ENCODE measurements at regions not wholly inside any gene's neighbourhood (a gene's known extent, or its start where the extent isn't known, plus 50 kb on each side); places are given as distances from the start of the nearest gene placed in this dataset.
"Not testable (repeated sequence)": the region's sequence is repeated elsewhere in the genome, so short reads cannot be mapped to it uniquely, and the experiment has no call there.

GRCh38 chr16:47851146-47851545 lies 304.6 kb downstream of the ABCC12 start:
- no peak for DNase-seq

- no peak for DNase-seq
These were observed 306.1 kb downstream of the ABCC12 start for GRCh38 chr16:47849736-47850135.

GRCh38 chr16:47848421-47849109 lies 307.2 kb downstream of the ABCC12 start:
- DNase-seq, result no peak

- DNase-seq, result no peak
These were observed 308.4 kb downstream of the ABCC12 start for GRCh38 chr16:47847220-47847970.

- no peak for DNase-seq
These were observed 321.2 kb downstream of the ABCC12 start for GRCh38 chr16:47834485-47835024.

GRCh38 chr16:47833771-47834170 lies 322.0 kb downstream of the ABCC12 start:
- DNase-seq, result no peak

- no peak for DNase-seq
These were observed 325.8 kb downstream of the ABCC12 start for GRCh38 chr16:47829850-47830600.

- no peak for DNase-seq
These were observed 329.7 kb downstream of the ABCC12 start for GRCh38 chr16:47826070-47826469.

GRCh38 chr16:47817048-47817447 lies 338.7 kb downstream of the ABCC12 start:
- DNase-seq, result no peak

- no peak for DNase-seq
These were observed 339.3 kb downstream of the ABCC12 start for GRCh38 chr16:47816511-47816910.

- no peak for DNase-seq
These were observed 340.1 kb downstream of the ABCC12 start for GRCh38 chr16:47815655-47816054.

- not testable (repeated sequence) for DNase-seq
These were observed 344.0 kb downstream of the ABCC12 start for GRCh38 chr16:47811758-47812157.

- DNase-seq, result no peak
These were observed 345.2 kb downstream of the PHKB start for GRCh38 chr16:47806309-47806847.

- no peak for DNase-seq
These were observed 326.6 kb downstream of the PHKB start for GRCh38 chr16:47787696-47788095.

- no peak for DNase-seq
These were observed 320.5 kb downstream of the PHKB start for GRCh38 chr16:47781673-47782072.

GRCh38 chr16:47780213-47780875 lies 319.2 kb downstream of the PHKB start:
- DNase-seq, result no peak

- DNase-seq, result no peak
These were observed 318.3 kb downstream of the PHKB start for GRCh38 chr16:47779201-47780016.

GRCh38 chr16:47778106-47778801 lies 317.1 kb downstream of the PHKB start:
- no peak for DNase-seq

- no peak for DNase-seq
These were observed 316.1 kb downstream of the PHKB start for GRCh38 chr16:47777220-47777619.

GRCh38 chr16:47774661-47775060 lies 313.5 kb downstream of the PHKB start:
- no peak for DNase-seq

- DNase-seq, result no peak
These were observed 292.5 kb downstream of the PHKB start for GRCh38 chr16:47753659-47754058.
